ENCODE measurements at regions not wholly inside any gene's neighbourhood (a gene's known extent, or its start where the extent isn't known, plus 50 kb on each side); places are given as distances from the start of the nearest gene placed in this dataset.

DNA sequence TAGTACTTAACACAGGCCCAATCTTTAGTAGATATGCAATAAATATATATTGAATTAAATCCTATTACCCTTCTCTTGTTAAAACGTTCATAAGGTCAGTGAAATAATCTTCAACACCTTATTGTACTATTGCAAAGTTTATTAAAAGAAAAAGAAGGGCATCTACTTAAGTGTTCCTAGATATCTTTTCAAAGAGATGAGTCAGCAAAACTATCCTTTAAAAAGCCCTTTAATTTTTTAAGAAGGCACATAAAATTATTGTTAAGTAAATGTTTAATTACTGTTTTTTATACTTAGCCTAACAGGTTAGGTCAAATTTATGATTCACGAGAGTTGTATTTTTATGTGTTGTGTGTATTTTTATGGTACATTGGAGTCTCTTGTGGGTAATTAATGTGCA lies 77.3 kb upstream of the PPP1R2C start:
- Mint-ChIP-seq H3K27me3 (no peaks in the 10 kb centered on the region), H3K4me3 (no peak overlapping the region), H3K27ac (no peak overlapping the region), H3K9me3 (no peaks in the 10 kb centered on the region), H3K36me3 (ENCODE audit: low read depth) (no peaks in the 10 kb centered on the region), H3K4me1 (ENCODE audit: low read depth) (peaks cover 7% of the 10 kb centered on the region)
- peaks cover 0 to 7% of the 10 kb centered on the region in 2 experiments for H3K9me3 ChIP-seq (ENCODE audit: control insufficient read depth in 1 of 2, insufficient read depth in 1 of 2, low read length in 2 of 2)
- POLR2A ChIA-PET, result no interaction called here
- intact Hi-C loops (cut with DNase I, micrococcal nuclease), result no loop called here
- TF ChIP-seq, protein P1, sequence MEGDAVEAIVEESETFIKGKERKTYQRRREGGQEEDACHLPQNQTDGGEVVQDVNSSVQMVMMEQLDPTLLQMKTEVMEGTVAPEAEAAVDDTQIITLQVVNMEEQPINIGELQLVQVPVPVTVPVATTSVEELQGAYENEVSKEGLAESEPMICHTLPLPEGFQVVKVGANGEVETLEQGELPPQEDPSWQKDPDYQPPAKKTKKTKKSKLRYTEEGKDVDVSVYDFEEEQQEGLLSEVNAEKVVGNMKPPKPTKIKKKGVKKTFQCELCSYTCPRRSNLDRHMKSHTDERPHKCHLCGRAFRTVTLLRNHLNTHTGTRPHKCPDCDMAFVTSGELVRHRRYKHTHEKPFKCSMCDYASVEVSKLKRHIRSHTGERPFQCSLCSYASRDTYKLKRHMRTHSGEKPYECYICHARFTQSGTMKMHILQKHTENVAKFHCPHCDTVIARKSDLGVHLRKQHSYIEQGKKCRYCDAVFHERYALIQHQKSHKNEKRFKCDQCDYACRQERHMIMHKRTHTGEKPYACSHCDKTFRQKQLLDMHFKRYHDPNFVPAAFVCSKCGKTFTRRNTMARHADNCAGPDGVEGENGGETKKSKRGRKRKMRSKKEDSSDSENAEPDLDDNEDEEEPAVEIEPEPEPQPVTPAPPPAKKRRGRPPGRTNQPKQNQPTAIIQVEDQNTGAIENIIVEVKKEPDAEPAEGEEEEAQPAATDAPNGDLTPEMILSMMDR (IDR thresholded peaks at IDR 0.05), result no peak
- H3K27me3 ChIP-seq (ENCODE audit: control insufficient read depth in 1 of 2, insufficient read depth in 2 of 2, low read length in 2 of 2), result no peaks in the 10 kb centered on the region
- CTCF ChIA-PET, result no interaction called here
- ATAC-seq (ENCODE audit: poor library complexity) (no peak), DNase-seq (no peak)
- H3K36me3 ChIP-seq (ENCODE audit: insufficient read depth, low read length), result no peaks in the 10 kb centered on the region
- H3K27ac ChIP-seq (ENCODE audit: low read depth in 1 of 2, low read length in 2 of 2), result no peak overlapping the region
- no peak overlapping the region for H3K4me3 ChIP-seq (ENCODE audit: low read length)
- no peaks in the 10 kb centered on the region for H3K4me1 ChIP-seq (ENCODE audit: insufficient read depth, low read length)

DNA sequence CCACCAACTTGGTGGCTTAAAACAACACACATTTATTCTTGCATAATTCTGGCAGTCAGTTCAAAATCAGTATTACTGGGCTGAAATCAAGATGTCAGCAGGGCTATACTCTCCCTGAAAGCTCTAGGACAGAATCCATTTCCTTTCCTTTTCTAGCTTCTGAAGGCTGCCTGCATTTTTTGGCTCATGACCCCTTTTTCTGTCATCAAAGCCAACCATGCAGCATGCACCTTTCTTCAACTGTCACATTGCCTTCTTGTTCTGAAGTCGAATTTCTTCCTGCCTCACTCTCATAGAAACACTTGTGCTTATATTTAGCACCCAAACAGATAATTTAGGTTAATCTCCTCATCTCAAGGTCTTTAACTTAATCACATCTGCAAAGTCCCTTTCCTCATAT lies 79.8 kb upstream of the PPP1R2C start:
- H3K27ac Mint-ChIP-seq, result no peak overlapping the region

DNA sequence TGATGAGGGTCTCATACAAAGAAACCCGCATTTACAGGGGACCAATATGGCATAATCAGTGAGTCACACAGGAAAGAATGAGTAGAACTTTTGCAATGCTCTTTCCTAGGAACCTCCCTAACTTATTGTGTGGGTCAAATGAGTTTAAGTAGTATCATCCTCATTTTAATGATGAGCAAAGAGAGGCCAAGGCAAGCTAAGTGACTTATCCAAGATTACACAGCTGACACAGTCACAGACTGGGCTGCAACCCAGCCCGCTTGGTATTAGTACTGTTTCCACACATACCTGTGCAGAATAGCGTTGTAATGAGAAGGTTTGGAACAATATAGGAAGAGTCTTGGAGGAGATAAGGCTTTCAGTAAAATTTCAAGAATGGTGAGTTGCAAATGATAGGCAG lies 91.0 kb upstream of the PPP1R2C start:
- H3K27ac Mint-ChIP-seq, result no peak overlapping the region
- intact Hi-C loops (cut with DNase I, micrococcal nuclease), result no loop called here
- CTCF ChIA-PET, result no interaction called here

More for the DNA sequence above, 79.8 kb upstream of the PPP1R2C start:
- Mint-ChIP-seq H3K36me3 (ENCODE audit: low read depth) (no peaks in the 10 kb centered on the region), H3K9me3 (no peaks in the 10 kb centered on the region), H3K4me1 (ENCODE audit: low read depth) (peaks cover 7% of the 10 kb centered on the region), H3K4me3 (no peak overlapping the region), H3K27me3 (no peaks in the 10 kb centered on the region)
- ATAC-seq (ENCODE audit: poor library complexity) (no peak), DNase-seq (no peak)
- intact Hi-C loops (cut with DNase I, micrococcal nuclease), result no loop called here
- H3K4me3 ChIP-seq (ENCODE audit: low read length), result no peak overlapping the region
- H3K9me3 ChIP-seq (ENCODE audit: control insufficient read depth in 1 of 2, insufficient read depth in 1 of 2, low read length in 2 of 2), result peaks cover 0 to 7% of the 10 kb centered on the region in 2 experiments
- POLR2A ChIA-PET, result no interaction called here
- H3K27ac ChIP-seq (ENCODE audit: low read depth in 1 of 2, low read length in 2 of 2), result no peak overlapping the region
- no peaks in the 10 kb centered on the region for H3K27me3 ChIP-seq (ENCODE audit: control insufficient read depth in 1 of 2, insufficient read depth in 2 of 2, low read length in 2 of 2)
- TF ChIP-seq, protein P1 (IDR thresholded peaks at IDR 0.05), result no peak
- CTCF ChIA-PET, result no interaction called here
- H3K4me1 ChIP-seq (ENCODE audit: insufficient read depth, low read length), result no peaks in the 10 kb centered on the region
- H3K36me3 ChIP-seq (ENCODE audit: insufficient read depth, low read length), result no peaks in the 10 kb centered on the region

More for the DNA sequence above, 91.0 kb upstream of the PPP1R2C start:
- no peaks in the 10 kb centered on the region for H3K9me3 ChIP-seq (ENCODE audit: control insufficient read depth in 1 of 2, insufficient read depth in 1 of 2, low read length in 2 of 2)
- H3K4me3 ChIP-seq (ENCODE audit: low read length), result no peak overlapping the region
- TF ChIP-seq, protein P1 (IDR thresholded peaks at IDR 0.05), result no peak
- no peaks in the 10 kb centered on the region for H3K4me1 Mint-ChIP-seq (ENCODE audit: low read depth)
- no peaks in the 10 kb centered on the region for H3K4me1 ChIP-seq (ENCODE audit: insufficient read depth, low read length)
- no peak overlapping the region for H3K4me3 Mint-ChIP-seq
- H3K36me3 Mint-ChIP-seq (ENCODE audit: low read depth), result no peaks in the 10 kb centered on the region
- H3K36me3 ChIP-seq (ENCODE audit: insufficient read depth, low read length), result no peaks in the 10 kb centered on the region
- H3K27ac ChIP-seq (ENCODE audit: low read depth in 1 of 2, low read length in 2 of 2), result no peak overlapping the region
- H3K27me3 ChIP-seq (ENCODE audit: control insufficient read depth in 1 of 2, insufficient read depth in 2 of 2, low read length in 2 of 2), result no peaks in the 10 kb centered on the region
- ATAC-seq (ENCODE audit: poor library complexity) (no peak), DNase-seq (no peak)
- H3K27me3 Mint-ChIP-seq, result no peaks in the 10 kb centered on the region
- POLR2A ChIA-PET, result no interaction called here
- H3K9me3 Mint-ChIP-seq, result no peaks in the 10 kb centered on the region
